PC-3 (cell line): ENCODE measurements at regions not wholly inside any gene's neighbourhood (a gene's known extent, or its start where the extent isn't known, plus 50 kb on each side); places are given as distances from the start of the nearest gene placed in this dataset.

ENCODE experiments used
- ATAC-seq: fragments of 200-7000 bp; cut with Tn5 transposase; 2 replicates; pipeline ENCODE4 v1.9.1; 2020; ENCODE audit warnings: mild to moderate bottlenecking, moderate library complexity
- BruUV-seq: library from RNA; stranded (reverse); fragments of 400-500 nt; replicated peaks from 2 replicates; lab custom pipeline; 2021; lab: Mats Ljungman, UMichigan
- CTCF ChIA-PET: fragments of 300-600 bp; sonication (Branson Sonifier 250); formaldehyde crosslinking; loops from one replicate; lab custom pipeline; 2022; ENCODE audit warnings: antibody characterized with exemption; lab: Charles Lee
- POLR2A ChIA-PET: fragments of 300-600 bp; sonication (Branson Sonifier 250); formaldehyde crosslinking; loops from one replicate; lab custom pipeline; 2022; ENCODE audit warnings: antibody characterized with exemption; ENCODE audit not compliant: unreplicated experiment; lab: Charles Lee
- DNase-seq: peaks from one replicate; pipeline ENCODE4 v3.0.0-alpha.2; 2015
- H2AFZ ChIP-seq: fragments of 300-600 bp; sonication (generic); 2 replicates; pipeline ENCODE4 v1.6.0; 2016; ENCODE audit warnings: antibody characterized with exemption, low read length
- H3F3A ChIP-seq: fragments of 300-600 bp; sonication (generic); one replicate; pipeline ENCODE4 v1.6.0; 2017; ENCODE audit warnings: antibody characterized with exemption, low read length, control low read depth, mild to moderate bottlenecking; ENCODE audit not compliant: unreplicated experiment
- H3K27ac ChIP-seq: fragments of 300-600 bp; sonication (generic); 2 replicates; pipeline ENCODE4 v1.5.1; 2016; ENCODE audit warnings: mild to moderate bottlenecking, low read length
- H3K27me3 ChIP-seq: fragments of 300-600 bp; sonication (generic); 2 replicates; pipeline ENCODE4 v1.6.1; 2016; ENCODE audit warnings: low read length, mixed read lengths
- H3K36me3 ChIP-seq: fragments of 300-600 bp; sonication (generic); 2 replicates; pipeline ENCODE4 v1.6.1; 2016; ENCODE audit warnings: low read depth, mixed run types, low read length, mixed read lengths
- H3K4me1 ChIP-seq: fragments of 300-600 bp; sonication (generic); 2 replicates; pipeline ENCODE4 v1.5.1; 2016; ENCODE audit warnings: low read length; ENCODE audit not compliant: insufficient read depth
- H3K4me2 ChIP-seq: fragments of 300-600 bp; sonication (generic); 2 replicates; pipeline ENCODE4 v1.6.0; 2016; ENCODE audit warnings: low read length
- H3K4me3 ChIP-seq: fragments of 300-600 bp; sonication (generic); 2 replicates; pipeline ENCODE4 v1.5.1; 2016; ENCODE audit warnings: mild to moderate bottlenecking, low read length, mixed read lengths
- H3K79me2 ChIP-seq: fragments of 300-600 bp; sonication (generic); 2 replicates; pipeline ENCODE4 v1.6.1; 2017; ENCODE audit warnings: low read length, mixed read lengths
- H3K9ac ChIP-seq: fragments of 300-600 bp; sonication (generic); 2 replicates; pipeline ENCODE4 v1.6.0; 2016; ENCODE audit warnings: mild to moderate bottlenecking, low read length
- H3K9me2 ChIP-seq: fragments of 300-600 bp; sonication (generic); replicated peaks from 2 replicates; pipeline ENCODE4 v1.6.1; 2016; ENCODE audit warnings: mixed run types, low read length, mixed read lengths
- H3K9me3 ChIP-seq: fragments of 300-600 bp; sonication (generic); 2 replicates; pipeline ENCODE4 v1.6.1; 2016; ENCODE audit warnings: low read length, mixed read lengths
- H4K20me1 ChIP-seq: fragments of 300-600 bp; sonication (generic); 2 replicates; pipeline ENCODE4 v1.6.1; 2016; ENCODE audit warnings: low read length, mixed read lengths
- CTCF ChIP-seq: fragments of 300-600 bp; sonication (generic); conservative IDR thresholded peaks from 2 replicates; pipeline ENCODE4 v1.5.1; 2017; ENCODE audit warnings: antibody characterized with exemption, low read depth, mild to moderate bottlenecking, low read length
- EZH2 ChIP-seq: fragments of 300-600 bp; sonication (generic); IDR thresholded peaks from one replicate; pipeline ENCODE4 v1.6.1; 2017; ENCODE audit warnings: antibody characterized with exemption, mild to moderate bottlenecking, low read length; ENCODE audit not compliant: unreplicated experiment
- EZH2phosphoT487 ChIP-seq: fragments of 300-600 bp; sonication (generic); IDR thresholded peaks from 2 replicates; pipeline ENCODE4 v1.6.1; 2018; ENCODE audit warnings: mild to moderate bottlenecking, antibody characterized with exemption, low read length, borderline replicate concordance
- intact Hi-C: fragments of 100-400 bp; cut with micrococcal nuclease; formaldehyde crosslinking; loops from 2 replicates; pipeline ENCODE4 v1.9.0; 2023

- TF ChIP-seq EZH2 (no peak), CTCF (no peak), EZH2phosphoT487 (no peak)
- Histone ChIP-seq H3K4me3 (no peak overlapping the region), H3K4me2 (no peak overlapping the region), H3K9me3 (no peaks in the 10 kb centered on the region), H2AFZ (no peak overlapping the region), H3K27ac (no peak overlapping the region), H3K9me2 (no peaks in the 10 kb centered on the region), H4K20me1 (no peaks in the 10 kb centered on the region), H3K27me3 (no peaks in the 10 kb centered on the region), H3K36me3 (no peaks in the 10 kb centered on the region), H3F3A (no peaks in the 10 kb centered on the region), H3K9ac (no peak overlapping the region), H3K79me2 (no peaks in the 10 kb centered on the region), H3K4me1 (no peaks in the 10 kb centered on the region)
- intact Hi-C loops: no loop called here
- ChIA-PET POLR2A (no interaction called here), CTCF (no interaction called here)
- ATAC-seq: no peak
- no TSS peak for BruUV-seq
- no peak for DNase-seq
Observed at GRCh38 chrX:43313035-43313434, 343.1 kb upstream of the MAOA start.

GRCh38 chrX:43314525-43314924, 341.6 kb upstream of the MAOA start:
- no TSS peak for BruUV-seq
- CTCF ChIA-PET: no interaction called here
- H3K27ac ChIP-seq: no peak overlapping the region
- ATAC-seq (no peak), DNase-seq (no peak)
- H3K36me3 ChIP-seq: no peaks in the 10 kb centered on the region
- no peak overlapping the region for H3K4me2 ChIP-seq
- H3K9me3 ChIP-seq: no peaks in the 10 kb centered on the region
- no peak overlapping the region for H2AFZ ChIP-seq
- H4K20me1 ChIP-seq: no peaks in the 10 kb centered on the region
- H3K79me2 ChIP-seq: no peaks in the 10 kb centered on the region
- no peak overlapping the region for H3K9ac ChIP-seq
- no peaks in the 10 kb centered on the region for H3K27me3 ChIP-seq
- no peak overlapping the region for H3K4me3 ChIP-seq
- H3K9me2 ChIP-seq: no peaks in the 10 kb centered on the region
- TF ChIP-seq EZH2: no peak
- TF ChIP-seq EZH2phosphoT487: no peak
- TF ChIP-seq CTCF: no peak
- no peaks in the 10 kb centered on the region for H3K4me1 ChIP-seq
- POLR2A ChIA-PET: no interaction called here
- H3F3A ChIP-seq: no peaks in the 10 kb centered on the region
- intact Hi-C loops: no loop called here

GRCh38 chrX:43315622-43316021, 340.5 kb upstream of the MAOA start:
- intact Hi-C loops: no loop called here
- no peak for TF ChIP-seq CTCF
- no peak for TF ChIP-seq EZH2
- TF ChIP-seq EZH2phosphoT487: no peak
- Histone ChIP-seq H3K36me3 (no peaks in the 10 kb centered on the region), H3K9me3 (no peaks in the 10 kb centered on the region), H3K4me2 (no peak overlapping the region), H3F3A (no peaks in the 10 kb centered on the region), H3K4me3 (no peak overlapping the region), H3K79me2 (no peaks in the 10 kb centered on the region), H3K4me1 (no peaks in the 10 kb centered on the region), H3K9ac (no peak overlapping the region), H3K27me3 (no peaks in the 10 kb centered on the region), H3K9me2 (no peaks in the 10 kb centered on the region), H4K20me1 (no peaks in the 10 kb centered on the region), H2AFZ (no peak overlapping the region), H3K27ac (no peak overlapping the region)
- DNase-seq (no peak), ATAC-seq (no peak)
- ChIA-PET CTCF (no interaction called here), POLR2A (no interaction called here)
- BruUV-seq: no TSS peak
